Amygdala (tissue), 56 donors: ENCODE measurements at regions not wholly inside any gene's neighbourhood (a gene's known extent, or its start where the extent isn't known, plus 50 kb on each side); places are given as distances from the start of the nearest gene placed in this dataset.

Experiments used
- DNase-seq, 56 donors: peaks; one replicate each; lab custom pipeline; 2025; lab: John Stamatoyannopoulos, UW

GRCh38 chr20:48198929-48199451, 413.7 kb upstream of the SULF2 start:
- DNase-seq, result no peak

DNA sequence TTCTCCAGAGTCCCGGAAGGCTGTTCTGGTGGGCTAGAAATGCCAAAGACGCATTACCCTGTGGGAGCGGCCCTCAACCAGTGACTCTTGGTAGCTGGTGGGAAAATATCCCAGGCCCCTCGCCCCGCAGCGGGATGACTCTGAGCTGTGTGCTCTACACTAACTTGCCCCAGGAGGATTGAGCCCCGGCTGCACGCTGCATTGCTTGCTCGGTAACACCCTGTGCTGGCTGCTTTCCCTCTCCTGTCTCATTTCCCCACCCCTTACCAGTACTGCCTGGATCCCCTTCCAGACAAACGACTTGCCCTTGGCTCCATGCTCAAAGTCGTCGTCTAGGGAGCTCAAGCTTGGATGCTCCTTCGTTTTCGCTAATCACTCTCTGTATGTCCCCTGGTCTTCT, 411.8 kb upstream of the SULF2 start:
- DNase-seq, result no peak

DNA sequence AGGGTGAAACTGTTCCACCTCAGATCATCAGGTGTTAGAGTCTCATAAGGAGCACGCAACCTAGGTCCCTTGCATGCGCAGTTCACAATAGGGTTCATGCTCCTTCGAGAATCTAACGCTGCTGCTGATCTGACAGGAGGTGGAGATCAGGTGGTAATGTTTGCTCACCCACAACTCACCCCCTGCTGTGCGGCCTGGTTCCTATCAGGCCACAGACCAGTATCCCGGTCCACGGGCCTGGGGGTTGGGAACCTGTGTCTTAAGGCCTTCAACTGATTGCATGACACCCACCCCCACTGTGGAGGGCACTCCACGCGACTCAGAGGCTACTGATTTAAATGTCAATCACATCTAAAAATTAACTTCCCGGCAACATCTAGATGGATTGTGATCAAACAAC, 411.2 kb upstream of the SULF2 start:
- DNase-seq, result no peak

- DNase-seq, result peak in 1 of 56 donors; percentile 36
Measured at GRCh38 chr20:48196001-48196400, 410.7 kb upstream of the SULF2 start.

- no peak for DNase-seq
Measured at GRCh38 chr20:48195121-48195870, 410.0 kb upstream of the SULF2 start.

GRCh38 chr20:48194583-48194982, 409.3 kb upstream of the SULF2 start:
- DNase-seq, result no peak

DNA sequence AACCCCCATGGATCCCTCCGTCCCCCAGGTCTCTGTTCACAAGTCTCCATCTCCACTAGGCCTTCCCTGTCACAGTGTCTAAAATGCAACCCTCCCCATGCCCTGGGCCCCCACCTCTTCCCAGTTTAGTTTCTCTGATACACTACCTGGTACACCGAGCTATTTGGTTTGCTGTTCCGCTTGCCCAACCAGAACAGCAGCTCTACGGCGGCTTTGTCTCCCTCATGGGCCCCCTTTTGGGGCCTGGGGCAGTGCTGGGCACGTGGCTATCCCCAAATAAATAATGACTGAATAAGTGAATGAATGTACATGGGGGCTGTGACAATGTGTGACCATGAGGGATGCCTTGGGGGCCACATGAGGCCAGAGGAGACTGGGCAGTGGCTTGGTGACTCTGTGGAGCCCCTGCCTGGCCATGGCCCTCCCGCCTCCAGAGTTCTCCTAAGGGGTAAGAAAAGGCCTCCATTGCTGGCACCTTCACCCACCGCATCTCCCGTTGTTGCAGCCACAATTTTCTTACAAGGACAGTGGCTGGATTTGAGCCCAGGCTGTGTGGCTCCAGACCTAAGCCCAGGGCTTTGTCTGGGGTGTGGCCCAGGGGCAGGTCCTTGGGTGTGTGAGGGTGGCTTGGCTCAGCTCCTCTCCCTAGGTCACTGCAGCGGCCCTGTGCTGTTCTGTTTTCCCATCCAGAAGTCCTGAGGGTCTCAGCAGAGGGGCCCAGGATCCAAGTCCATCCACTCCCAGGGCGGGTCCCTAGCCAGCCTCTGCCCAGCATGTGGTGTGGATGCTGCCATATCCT, 408.5 kb upstream of the SULF2 start:
- DNase-seq, result no peak

- no peak for DNase-seq
Measured at GRCh38 chr20:48192109-48192508, 406.8 kb upstream of the SULF2 start.

DNA sequence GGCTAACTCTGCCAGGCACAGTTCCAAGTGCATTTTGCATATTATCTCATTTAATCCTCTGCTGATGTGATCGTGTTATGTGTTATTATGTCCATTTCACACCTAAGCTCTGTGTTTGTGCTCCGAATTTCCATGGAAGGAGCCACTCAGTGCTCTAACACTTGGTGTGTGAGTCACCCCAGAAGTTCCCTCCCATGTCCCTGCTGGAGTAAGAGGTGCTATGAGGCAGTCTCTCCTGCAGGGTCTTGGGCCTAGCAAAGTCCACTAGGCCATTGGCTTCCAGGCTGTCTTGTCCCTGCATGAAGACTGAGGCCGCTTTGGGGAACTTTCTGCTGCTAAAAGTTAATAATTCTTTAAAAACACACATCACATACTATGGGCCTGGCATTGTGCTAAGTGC, 405.9 kb upstream of the SULF2 start:
- DNase-seq, result no peak

GRCh38 chr20:48190757-48191156, 405.5 kb upstream of the SULF2 start:
- DNase-seq, result no peak

DNA sequence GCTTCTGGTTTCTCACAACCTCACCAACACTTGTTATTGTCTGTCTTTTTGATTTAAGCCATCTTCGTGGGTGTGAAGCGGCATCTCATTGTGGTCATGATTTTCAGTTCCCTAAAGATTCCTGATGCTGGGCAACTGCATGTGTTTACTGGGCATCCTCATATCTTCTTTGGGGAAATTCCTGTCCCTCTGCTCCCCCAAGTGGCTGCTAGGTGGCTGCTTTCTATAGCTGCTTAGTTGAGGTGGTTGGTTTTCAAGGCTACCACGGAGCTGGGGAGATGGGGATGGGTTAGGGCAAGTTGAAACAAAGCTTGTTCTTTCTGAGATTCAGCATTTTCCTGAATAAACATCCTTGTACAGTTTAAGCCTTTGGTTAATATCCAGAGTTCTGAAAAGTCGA, 403.9 kb upstream of the SULF2 start:
- no peak for DNase-seq

DNA sequence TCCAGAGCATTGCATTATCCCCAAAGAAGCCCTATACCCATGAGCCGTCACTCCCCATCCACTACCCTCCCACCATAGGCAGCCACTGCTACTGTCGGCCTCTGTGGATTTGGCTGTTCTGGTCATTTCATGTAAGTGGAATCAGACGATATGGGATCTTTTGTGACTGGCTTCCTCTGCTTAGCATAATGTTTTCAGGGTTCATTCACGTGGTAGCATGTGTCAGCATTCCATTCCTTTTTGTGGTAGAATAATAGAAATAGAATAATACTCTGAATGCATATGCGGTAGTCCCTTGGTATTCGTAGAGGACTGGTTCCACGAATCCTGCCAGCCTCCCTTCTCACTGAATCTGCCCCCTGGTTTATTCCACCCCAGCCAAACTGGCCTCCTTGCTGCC, 402.6 kb upstream of the SULF2 start:
- DNase-seq, result no peak

- DNase-seq, result no peak
Measured at GRCh38 chr20:48186915-48187314, 401.6 kb upstream of the SULF2 start.

DNA sequence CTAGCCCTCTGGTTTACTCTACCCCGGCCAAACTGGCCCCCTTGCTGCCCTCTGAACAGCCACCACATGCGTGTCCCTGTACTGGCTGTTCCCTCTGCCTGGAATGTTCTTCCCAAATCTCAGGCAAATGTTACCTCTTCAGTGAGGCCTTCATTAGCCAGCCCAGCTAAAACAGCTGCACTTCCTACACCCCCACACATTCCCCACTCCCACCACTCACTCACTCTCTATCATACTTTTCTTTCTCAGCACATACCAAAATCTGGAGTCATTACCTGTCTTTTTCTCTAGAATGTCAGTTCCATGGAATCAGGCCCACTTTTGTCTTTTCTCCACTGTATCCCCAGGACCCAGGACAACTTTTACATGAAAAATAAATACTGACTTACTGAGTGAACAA, 401.2 kb upstream of the SULF2 start:
- DNase-seq, result no peak

- no peak for DNase-seq
Measured at GRCh38 chr20:48184229-48184628, 398.9 kb upstream of the SULF2 start.

DNA sequence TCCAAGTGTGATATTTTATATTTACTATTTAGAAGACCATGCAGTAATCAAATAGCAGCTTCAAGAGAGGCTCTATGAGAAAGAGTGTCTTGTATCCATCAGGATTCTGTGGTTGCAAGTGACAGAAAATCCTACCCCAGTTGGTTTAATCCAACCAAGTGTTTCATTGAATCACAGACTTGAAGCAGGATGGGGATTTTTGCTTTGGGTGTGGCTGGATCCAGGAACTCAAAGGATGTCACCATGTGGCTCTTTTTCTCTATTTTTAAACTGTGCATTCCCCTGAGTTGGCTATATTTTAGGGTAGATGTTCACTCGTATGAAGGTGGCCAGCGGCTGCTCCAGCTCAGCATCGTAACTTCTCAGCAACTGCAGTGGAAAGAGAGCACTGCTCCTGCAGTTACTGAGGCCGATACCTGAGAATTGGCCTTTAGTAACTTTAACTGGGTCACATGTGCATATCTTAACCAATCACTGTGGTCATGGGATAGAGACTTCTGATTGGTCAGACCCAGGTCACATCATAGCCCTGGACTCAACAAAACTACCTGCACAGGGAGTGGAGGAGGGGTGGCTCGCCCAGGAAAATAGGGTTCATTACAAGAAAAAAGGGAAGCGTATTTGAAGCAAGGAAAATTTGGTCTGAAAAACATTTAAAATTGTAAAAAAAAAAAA, 396.1 kb upstream of the SULF2 start:
- DNase-seq, result no peak

- DNase-seq, result peak in 26 of 56 donors; percentile 4 to 80 (median 28)
Measured at GRCh38 chr20:48180618-48181017, 395.3 kb upstream of the SULF2 start.

DNA sequence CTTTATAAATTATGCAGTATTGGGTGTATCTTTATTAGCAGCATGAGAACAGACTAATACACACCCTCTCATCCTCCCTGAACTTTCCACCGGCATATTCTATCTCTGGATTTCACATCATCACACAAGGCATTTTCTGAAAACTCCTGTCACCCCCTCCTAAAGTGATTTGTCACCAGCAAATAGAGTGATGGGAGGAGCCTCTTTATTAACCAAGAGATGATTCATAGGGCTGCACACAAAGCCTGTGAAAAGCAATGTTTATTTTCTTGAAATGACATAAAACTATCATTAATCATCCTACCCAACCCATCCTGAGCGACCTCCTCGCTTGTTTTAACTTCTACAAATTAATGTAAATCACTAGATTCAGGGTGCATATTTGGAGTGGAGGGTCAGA, 394.7 kb upstream of the SULF2 start:
- DNase-seq, result no peak

DNA sequence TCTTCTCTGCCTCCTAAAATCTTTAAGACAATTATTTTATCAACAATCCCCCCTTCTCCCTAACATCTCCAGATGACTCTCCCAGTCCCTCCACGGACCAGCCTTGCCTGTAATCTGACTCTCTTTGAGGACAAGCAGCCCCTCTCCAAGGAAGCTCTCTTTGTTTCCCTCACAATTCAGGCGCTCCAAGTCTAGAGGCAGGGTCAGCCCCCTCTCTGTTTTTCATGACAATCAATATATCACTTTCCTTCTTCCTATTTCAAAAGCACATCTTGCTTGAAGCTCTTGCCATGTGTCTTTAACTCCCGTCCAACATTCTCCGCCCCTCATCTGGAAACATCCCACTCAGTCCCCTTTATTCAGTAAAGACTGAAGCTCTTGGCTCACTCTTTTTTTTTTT, 393.4 kb upstream of the SULF2 start:
- DNase-seq, result no peak

DNA sequence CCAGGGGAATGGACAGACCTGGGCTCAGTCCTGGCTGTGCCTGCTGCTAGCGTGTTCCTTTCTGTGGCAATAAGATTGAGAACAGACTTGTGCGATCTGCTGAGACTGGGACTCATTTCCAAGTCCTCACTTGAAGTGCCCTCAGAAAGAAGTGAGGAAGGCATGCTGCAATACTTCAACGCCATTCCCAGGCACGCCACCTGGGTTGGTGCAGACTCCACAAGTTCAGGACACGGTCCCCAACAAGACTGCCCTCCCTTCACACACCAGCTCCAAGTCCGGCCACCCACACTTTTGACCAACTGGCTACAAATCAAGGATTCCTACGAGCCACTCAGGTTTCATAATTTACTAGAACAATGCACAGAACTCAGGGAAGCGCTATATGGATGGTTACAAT, 391.8 kb upstream of the SULF2 start:
- no peak for DNase-seq

DNA sequence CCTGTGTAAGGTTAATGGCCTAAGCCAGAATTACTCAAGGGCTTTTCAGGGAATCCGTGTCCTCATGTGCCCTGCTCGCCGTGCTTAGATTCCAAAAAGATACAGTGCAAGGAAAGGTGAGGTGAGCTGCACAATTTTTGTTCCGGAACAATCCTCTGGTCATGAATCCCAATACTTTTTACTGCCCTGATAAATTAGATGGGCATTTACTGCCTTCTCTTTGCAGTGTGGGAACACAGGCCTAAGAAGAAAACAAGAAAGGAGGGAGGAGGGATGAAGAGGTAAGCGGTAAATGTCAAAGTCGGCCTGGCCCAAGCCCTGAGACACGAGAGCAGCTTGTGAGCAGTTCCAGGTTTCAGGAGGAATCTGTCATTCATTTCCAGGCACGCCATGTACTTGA, 390.9 kb upstream of the SULF2 start:
- no peak for DNase-seq
